Testis (tissue), 2 donors: ENCODE measurements at regions not wholly inside any gene's neighbourhood (a gene's known extent, or its start where the extent isn't known, plus 50 kb on each side); places are given as distances from the start of the nearest gene placed in this dataset.

Experiments
- DNase-seq: peaks from one replicate; pipeline ENCODE4 v3.0.0-alpha.2; 2019
- H3K27ac ChIP-seq, 2 donors: fragments of 200-600 bp; sonication (generic); one replicate each; pipeline ENCODE4 v1.5.1; 2019
- H3K27me3 ChIP-seq: fragments of 200-600 bp; sonication (generic); one replicate; pipeline ENCODE4 v1.5.1; 2019
- H3K36me3 ChIP-seq: fragments of 200-600 bp; sonication (generic); one replicate; pipeline ENCODE4 v1.5.1; 2017; ENCODE audit warnings: low read depth; ENCODE audit errors: missing control alignments
- H3K4me1 ChIP-seq: fragments of 200-600 bp; sonication (generic); one replicate; pipeline ENCODE4 v1.5.1; 2019
- H3K4me3 ChIP-seq, 2 donors: fragments of 200-600 bp; sonication (generic); one replicate each; pipeline ENCODE4 v1.5.1; 2017 to 2019
- H3K9me3 ChIP-seq: fragments of 200-600 bp; sonication (generic); one replicate; pipeline ENCODE4 v1.5.1; 2017
- CTCF ChIP-seq, 3 experiments: fragments of 450-650 bp in 2 of 3; fragments of 200-600 bp in 1 of 3; sonication (generic) in 1 of 3; IDR thresholded peaks; one replicate each; pipeline ENCODE4 v1.5.1; 2016 to 2019; ENCODE audit warnings: antibody characterized with exemption in 3 of 3, mild to moderate bottlenecking in 2 of 3, moderate library complexity in 1 of 3
- POLR2A ChIP-seq: fragments of 450-650 bp; IDR thresholded peaks from one replicate; pipeline ENCODE4 v1.6.1; 2017; ENCODE audit warnings: antibody characterized with exemption, mild to moderate bottlenecking, moderate library complexity
- WGBS, 2 donors: methylation state at CpG; one replicate each; pipeline ENCODE4 v1.1.5; 2018; 5-methylcytosine and 5-hydroxymethylcytosine counted together
- intact Hi-C: fragments of 100-400 bp; cut with DNase I; formaldehyde crosslinking; loops from one replicate; pipeline ENCODE4 v1.15.1; 2023; ENCODE audit warnings: low total_unique reads

- no peak overlapping the region for H3K4me3 ChIP-seq
- WGBS, 2 donors = 91 to 98% methylated on average over 1 of the region's 1 CpG
- no peaks in the 10 kb centered on the region for H3K36me3 ChIP-seq
- no peaks in the 10 kb centered on the region for H3K9me3 ChIP-seq
- intact Hi-C loops = no loop called here
- DNase-seq = no peak
- TF ChIP-seq POLR2A = no peak
- no peak for TF ChIP-seq CTCF (IDR thresholded peaks at IDR 0.05)
- no peaks in the 10 kb centered on the region for H3K27me3 ChIP-seq
- H3K27ac ChIP-seq = no peak overlapping the region
- H3K4me1 ChIP-seq = no peaks in the 10 kb centered on the region
Observed at GRCh38 chr4:100082852-100083251, 107.4 kb downstream of the DDIT4L start.

DNA sequence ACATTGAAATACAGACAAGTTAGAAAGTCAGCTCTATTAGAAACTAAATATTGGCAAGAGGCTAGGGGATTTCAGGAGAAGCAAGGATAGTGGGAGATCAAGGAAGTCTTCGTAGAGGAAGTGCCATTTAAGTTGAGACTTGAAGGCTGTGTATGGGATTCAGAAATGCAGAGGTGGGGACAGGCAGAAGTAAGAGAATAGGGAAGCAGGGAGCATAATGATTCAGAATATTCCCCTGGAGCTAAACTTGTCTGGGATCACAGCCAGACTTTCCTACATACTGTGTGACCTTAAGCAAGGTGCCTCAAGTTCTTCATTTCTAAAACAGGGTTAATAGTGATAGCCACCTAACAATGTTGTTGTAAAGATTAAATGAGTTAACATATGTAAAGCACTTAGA is 108.8 kb downstream of the DDIT4L start:
- H3K36me3 ChIP-seq = no peaks in the 10 kb centered on the region
- H3K9me3 ChIP-seq = no peaks in the 10 kb centered on the region
- intact Hi-C loops = no loop called here
- H3K4me1 ChIP-seq = no peaks in the 10 kb centered on the region
- no peak overlapping the region for H3K4me3 ChIP-seq
- H3K27ac ChIP-seq = no peak overlapping the region
- 74 to 83% methylated on average over 1 of the region's 1 CpG for WGBS, 2 donors
- DNase-seq = no peak
- no peaks in the 10 kb centered on the region for H3K27me3 ChIP-seq
- TF ChIP-seq CTCF (IDR thresholded peaks at IDR 0.05) (no peak), POLR2A (no peak)

- intact Hi-C loops = no loop called here
- Histone ChIP-seq H3K9me3 (no peaks in the 10 kb centered on the region), H3K27ac (no peak overlapping the region), H3K4me1 (no peaks in the 10 kb centered on the region), H3K27me3 (no peaks in the 10 kb centered on the region), H3K36me3 (no peaks in the 10 kb centered on the region), H3K4me3 (no peak overlapping the region)
- no peak for TF ChIP-seq POLR2A
- no peak for TF ChIP-seq CTCF (IDR thresholded peaks at IDR 0.05)
- 73 to 82% methylated on average over 3 of the region's 3 CpGs for WGBS, 2 donors
- no peak for DNase-seq
Observed at GRCh38 chr4:100079264-100079663, 111.0 kb downstream of the DDIT4L start.

DNA sequence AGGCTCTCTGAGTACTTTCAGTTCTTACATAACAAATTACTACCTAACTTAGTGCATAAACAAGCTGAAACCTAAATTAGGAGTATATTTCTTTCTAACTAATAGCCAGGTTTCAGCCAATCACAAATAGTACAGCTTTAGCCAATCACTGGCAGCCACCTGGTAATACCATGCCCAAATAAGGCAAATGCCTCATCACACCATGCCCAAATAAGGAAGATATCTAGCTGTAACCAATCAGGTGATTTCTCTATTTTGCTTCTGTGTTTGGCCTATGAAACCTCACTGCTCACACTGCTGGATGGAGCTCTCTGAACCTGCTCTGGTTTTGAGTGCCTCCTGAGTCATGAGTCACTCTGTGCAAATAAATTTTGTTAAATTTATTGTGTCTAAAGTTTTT is 113.5 kb downstream of the DDIT4L start:
- Histone ChIP-seq H3K36me3 (no peaks in the 10 kb centered on the region), H3K9me3 (no peaks in the 10 kb centered on the region), H3K4me3 (no peak overlapping the region), H3K4me1 (no peaks in the 10 kb centered on the region), H3K27me3 (no peaks in the 10 kb centered on the region), H3K27ac (no peak overlapping the region)
- intact Hi-C loops = no loop called here
- DNase-seq = no peak
- TF ChIP-seq CTCF (IDR thresholded peaks at IDR 0.05) (no peak), POLR2A (no peak)

GRCh38 chr4:100075486-100076270 is 114.6 kb downstream of the DDIT4L start:
- 79 to 82% methylated on average over 2 of the region's 2 CpGs for WGBS, 2 donors

More at GRCh38 chr4:100075486-100076270, 114.6 kb downstream of the DDIT4L start:
- Histone ChIP-seq H3K4me3 (no peak overlapping the region), H3K4me1 (no peaks in the 10 kb centered on the region), H3K27ac (no peak overlapping the region), H3K9me3 (no peaks in the 10 kb centered on the region), H3K36me3 (no peaks in the 10 kb centered on the region), H3K27me3 (no peaks in the 10 kb centered on the region)
- intact Hi-C loops = no loop called here
- no peak for DNase-seq
- no peak for TF ChIP-seq POLR2A
- no peak for TF ChIP-seq CTCF (IDR thresholded peaks at IDR 0.05)
